G401 (cell line): ENCODE measurements at regions not wholly inside any gene's neighbourhood (a gene's known extent, or its start where the extent isn't known, plus 50 kb on each side); places are given as distances from the start of the nearest gene placed in this dataset.

ENCODE experiments used
- DNase-seq: peaks from one replicate; pipeline ENCODE4 v3.0.0-alpha.2; 2015; ENCODE audit warnings: low spot score
- in situ Hi-C: cut with HindIII; loops from 2 replicates; pipeline ENCODE4 v1.10.0; 2016; ENCODE audit warnings: low sequenced_read_pairs, mixed read lengths

GRCh38 chr3:102735311-102735710 is 300.5 kb downstream of the ZPLD1 start:
- in situ Hi-C loops, result no loop called here
- no peak for DNase-seq

GRCh38 chr3:102736288-102736974 is 301.6 kb downstream of the ZPLD1 start:
- in situ Hi-C loops, result no loop called here
- DNase-seq, result no peak

- DNase-seq, result no peak
- in situ Hi-C loops, result no loop called here
Measured at GRCh38 chr3:102736975-102737304, 302.1 kb downstream of the ZPLD1 start.

- no peak for DNase-seq
- in situ Hi-C loops, result no loop called here
Measured at GRCh38 chr3:102737353-102737752, 302.5 kb downstream of the ZPLD1 start.

GRCh38 chr3:102741105-102741504 is 306.3 kb downstream of the ZPLD1 start:
- in situ Hi-C loops, result no loop called here
- no peak for DNase-seq

- in situ Hi-C loops, result no loop called here
- no peak for DNase-seq
Measured at GRCh38 chr3:102741694-102742093, 306.9 kb downstream of the ZPLD1 start.

GRCh38 chr3:102745881-102746280 is 311.1 kb downstream of the ZPLD1 start:
- DNase-seq, result no peak
- in situ Hi-C loops, result no loop called here

GRCh38 chr3:102747611-102748010 is 312.8 kb downstream of the ZPLD1 start:
- DNase-seq, result no peak
- in situ Hi-C loops, result no loop called here

GRCh38 chr3:102748646-102749045 is 313.8 kb downstream of the ZPLD1 start:
- in situ Hi-C loops, result no loop called here
- DNase-seq, result no peak

GRCh38 chr3:102750322-102750721 is 315.5 kb downstream of the ZPLD1 start:
- in situ Hi-C loops, result no loop called here
- no peak for DNase-seq

- in situ Hi-C loops, result no loop called here
- no peak for DNase-seq
Measured at GRCh38 chr3:102753901-102754300, 319.1 kb downstream of the ZPLD1 start.

GRCh38 chr3:102756706-102757105 is 321.9 kb downstream of the ZPLD1 start:
- in situ Hi-C loops, result no loop called here
- no peak for DNase-seq

- in situ Hi-C loops, result no loop called here
- DNase-seq, result no peak
Measured at GRCh38 chr3:102757950-102758349, 323.1 kb downstream of the ZPLD1 start.

- DNase-seq, result no peak
- in situ Hi-C loops, result no loop called here
Measured at GRCh38 chr3:102761766-102762165, 327.0 kb downstream of the ZPLD1 start.

GRCh38 chr3:102790747-102791325 is 356.0 kb downstream of the ZPLD1 start:
- in situ Hi-C loops, result no loop called here
- no peak for DNase-seq

GRCh38 chr3:102791641-102792589 is 357.1 kb downstream of the ZPLD1 start:
- in situ Hi-C loops, result no loop called here
- DNase-seq, result no peak

- in situ Hi-C loops, result no loop called here
- DNase-seq, result peak; percentile 2
Measured at GRCh38 chr3:102796804-102797203, 362.0 kb downstream of the ZPLD1 start.

GRCh38 chr3:102802819-102803420 is 368.1 kb downstream of the ZPLD1 start:
- in situ Hi-C loops, result no loop called here
- DNase-seq, result no peak

- no peak for DNase-seq
- in situ Hi-C loops, result no loop called here
Measured at GRCh38 chr3:102810937-102811336, 376.1 kb downstream of the ZPLD1 start.

GRCh38 chr3:102826636-102827035 is 391.8 kb downstream of the ZPLD1 start:
- in situ Hi-C loops, result no loop called here
- DNase-seq, result no peak
